ENCODE measurements at regions not wholly inside any gene's neighbourhood (a gene's known extent, or its start where the extent isn't known, plus 50 kb on each side); places are given as distances from the start of the nearest gene placed in this dataset.
"Not testable (repeated sequence)": the region's sequence is repeated elsewhere in the genome, so short reads cannot be mapped to it uniquely, and the experiment has no call there.

GRCh38 chr6:131445356-131445755 is 127.7 kb upstream of the ARG1 start:
- not testable (repeated sequence) for TF ChIP-seq REST (IDR thresholded peaks at IDR 0.05; ENCODE audit: unreplicated experiment); CTCF (conservative IDR thresholded peaks at IDR 0.05; ENCODE audit: low read depth in 2 of 2); ETS1 (IDR thresholded peaks at IDR 0.05)

All from GM23338 (cell line).